ENCODE measurements at regions not wholly inside any gene's neighbourhood (a gene's known extent, or its start where the extent isn't known, plus 50 kb on each side); places are given as distances from the start of the nearest gene placed in this dataset.

DNA sequence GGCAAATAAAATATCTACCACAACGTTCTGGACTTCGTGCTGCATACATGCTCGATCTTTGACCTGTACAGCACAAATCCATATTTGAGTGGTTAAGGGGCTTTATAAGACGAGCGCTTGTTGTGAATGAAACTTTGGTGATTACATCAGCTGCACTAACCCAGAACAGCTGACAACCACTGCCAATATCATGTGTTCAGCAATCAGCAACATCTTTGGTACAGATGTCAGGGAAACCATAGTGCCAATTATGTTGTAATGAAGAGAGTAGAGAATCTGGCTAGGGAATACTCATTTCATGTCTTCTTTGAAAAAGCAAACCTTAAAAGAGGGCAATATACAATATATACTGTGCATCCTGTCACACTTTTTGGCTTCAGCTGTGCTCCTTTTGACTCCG lies 188.6 kb upstream of the NT5E start:
- DNase-seq (ENCODE audit: low read depth), result no peak
- H3K4me3 ChIP-seq (ENCODE audit: low read depth, low read length), result no peak overlapping the region
- in situ Hi-C loops (cut with HindIII; ENCODE audit: low sequenced_read_pairs), result no loop called here
- TF ChIP-seq, protein P1, sequence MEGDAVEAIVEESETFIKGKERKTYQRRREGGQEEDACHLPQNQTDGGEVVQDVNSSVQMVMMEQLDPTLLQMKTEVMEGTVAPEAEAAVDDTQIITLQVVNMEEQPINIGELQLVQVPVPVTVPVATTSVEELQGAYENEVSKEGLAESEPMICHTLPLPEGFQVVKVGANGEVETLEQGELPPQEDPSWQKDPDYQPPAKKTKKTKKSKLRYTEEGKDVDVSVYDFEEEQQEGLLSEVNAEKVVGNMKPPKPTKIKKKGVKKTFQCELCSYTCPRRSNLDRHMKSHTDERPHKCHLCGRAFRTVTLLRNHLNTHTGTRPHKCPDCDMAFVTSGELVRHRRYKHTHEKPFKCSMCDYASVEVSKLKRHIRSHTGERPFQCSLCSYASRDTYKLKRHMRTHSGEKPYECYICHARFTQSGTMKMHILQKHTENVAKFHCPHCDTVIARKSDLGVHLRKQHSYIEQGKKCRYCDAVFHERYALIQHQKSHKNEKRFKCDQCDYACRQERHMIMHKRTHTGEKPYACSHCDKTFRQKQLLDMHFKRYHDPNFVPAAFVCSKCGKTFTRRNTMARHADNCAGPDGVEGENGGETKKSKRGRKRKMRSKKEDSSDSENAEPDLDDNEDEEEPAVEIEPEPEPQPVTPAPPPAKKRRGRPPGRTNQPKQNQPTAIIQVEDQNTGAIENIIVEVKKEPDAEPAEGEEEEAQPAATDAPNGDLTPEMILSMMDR (IDR thresholded peaks at IDR 0.05; ENCODE audit: low read depth, low read length, missing control alignments), result no peak

DNA sequence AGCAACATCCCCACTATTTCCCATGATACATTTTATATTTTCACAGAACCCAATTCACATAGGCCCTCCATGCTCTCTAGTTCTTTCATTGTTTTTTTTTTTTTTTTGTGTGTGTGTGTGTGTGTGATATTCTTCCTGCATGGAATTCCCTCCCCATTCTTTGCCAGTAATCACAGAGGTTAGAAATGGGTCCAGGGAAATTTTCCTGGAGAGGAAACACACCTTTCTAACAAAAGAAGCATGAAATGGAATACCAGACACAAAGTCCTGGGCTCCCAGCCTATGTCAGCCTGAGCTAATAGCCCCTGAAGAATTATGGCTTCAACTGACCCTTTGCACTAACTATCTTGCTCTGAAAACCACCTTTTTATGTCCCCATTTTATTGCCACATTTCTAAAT lies 194.2 kb upstream of the NT5E start:
- TF ChIP-seq, protein P1 (IDR thresholded peaks at IDR 0.05; ENCODE audit: low read depth, low read length, missing control alignments), result no peak
- DNase-seq (ENCODE audit: low read depth), result no peak
- H3K4me3 ChIP-seq (ENCODE audit: low read depth, low read length), result no peak overlapping the region
- in situ Hi-C loops (cut with HindIII; ENCODE audit: low sequenced_read_pairs), result no loop called here

DNA sequence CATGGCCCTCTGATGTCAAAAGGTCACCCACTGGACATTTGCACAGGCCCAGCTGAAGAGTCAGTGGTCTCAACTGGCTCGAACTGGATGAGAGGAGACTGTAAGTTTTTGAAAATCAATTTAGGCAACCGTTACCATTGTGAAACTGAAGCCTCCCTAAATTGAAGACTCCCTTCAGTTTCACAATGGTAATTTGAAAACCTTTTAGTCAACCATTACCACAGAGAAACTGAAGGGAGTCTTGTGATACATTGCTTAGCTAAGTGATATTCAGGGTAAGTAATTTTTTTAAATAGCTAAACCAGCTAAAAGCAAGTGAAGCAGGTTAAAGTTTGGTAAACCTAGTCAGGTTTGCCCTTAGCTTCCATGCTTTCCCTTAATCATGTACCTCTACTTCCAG lies 197.3 kb upstream of the NT5E start:
- H3K4me3 ChIP-seq (ENCODE audit: low read depth, low read length), result no peak overlapping the region
- in situ Hi-C loops (cut with HindIII; ENCODE audit: low sequenced_read_pairs), result no loop called here
- TF ChIP-seq, protein P1 (IDR thresholded peaks at IDR 0.05; ENCODE audit: low read depth, low read length, missing control alignments), result no peak
- no peak for DNase-seq (ENCODE audit: low read depth)

GRCh38 chr6:85252085-85252484 lies 197.8 kb upstream of the NT5E start:
- in situ Hi-C loops (cut with HindIII; ENCODE audit: low sequenced_read_pairs), result no loop called here
- H3K4me3 ChIP-seq (ENCODE audit: low read depth, low read length), result no peak overlapping the region
- TF ChIP-seq, protein P1 (IDR thresholded peaks at IDR 0.05; ENCODE audit: low read depth, low read length, missing control alignments), result no peak
- no peak for DNase-seq (ENCODE audit: low read depth)

GRCh38 chr6:85251300-85251699 lies 198.6 kb upstream of the NT5E start:
- TF ChIP-seq, protein P1 (IDR thresholded peaks at IDR 0.05; ENCODE audit: low read depth, low read length, missing control alignments), result no peak
- no peak overlapping the region for H3K4me3 ChIP-seq (ENCODE audit: low read depth, low read length)
- no peak for DNase-seq (ENCODE audit: low read depth)
- in situ Hi-C loops (cut with HindIII; ENCODE audit: low sequenced_read_pairs), result no loop called here

DNA sequence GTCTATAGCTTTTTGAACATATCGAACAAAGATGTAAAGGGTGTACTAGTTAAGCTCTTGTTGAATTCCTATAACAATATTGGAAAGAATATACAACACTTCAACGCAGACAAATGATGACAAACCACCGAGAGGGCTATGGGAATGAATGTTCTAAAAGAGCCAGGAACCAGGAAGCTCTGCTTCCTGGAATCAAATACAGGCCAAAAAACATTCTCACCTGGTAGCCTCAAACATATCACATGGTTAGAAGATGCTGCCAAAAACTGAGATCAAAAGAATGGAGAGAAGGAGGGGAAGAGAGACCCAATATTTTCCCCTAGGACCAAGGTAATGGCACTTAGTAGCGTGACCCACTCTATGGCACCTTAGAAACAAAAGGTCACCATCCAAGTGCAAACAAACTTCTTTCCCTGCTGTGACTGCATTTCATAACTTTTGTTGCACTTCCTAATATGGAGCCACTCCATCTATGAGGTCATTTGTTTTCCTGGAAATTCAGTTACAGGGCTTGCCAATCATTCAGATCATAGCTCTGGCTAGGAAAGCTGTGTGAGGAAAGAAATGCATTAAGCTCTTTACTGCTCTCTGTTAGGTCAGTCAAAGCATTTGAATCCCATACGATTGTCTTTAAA lies 199.2 kb upstream of the NT5E start:
- TF ChIP-seq, protein P1 (IDR thresholded peaks at IDR 0.05; ENCODE audit: low read depth, low read length, missing control alignments), result no peak
- DNase-seq (ENCODE audit: low read depth), result no peak
- in situ Hi-C loops (cut with HindIII; ENCODE audit: low sequenced_read_pairs), result no loop called here
- H3K4me3 ChIP-seq (ENCODE audit: low read depth, low read length), result no peak overlapping the region

All from astrocyte of the cerebellum (primary cell).